Coronary artery (tissue), 2 donors: ENCODE measurements at regions not wholly inside any gene's neighbourhood (a gene's known extent, or its start where the extent isn't known, plus 50 kb on each side); places are given as distances from the start of the nearest gene placed in this dataset.

Source experiments
- DNase-seq: peaks from one replicate; pipeline ENCODE4 v3.0.0-alpha.2; 2017; ENCODE audit warnings: low spot score
- H3K27ac ChIP-seq, 2 donors: fragments of 200-600 bp; sonication (generic); one replicate each; pipeline ENCODE4 v1.5.1; 2016 to 2019
- H3K4me3 ChIP-seq: fragments of 200-600 bp; sonication (generic); 2 replicates; pipeline ENCODE4 v1.5.1; 2016; ENCODE audit warnings: mild to moderate bottlenecking, moderate library complexity
- TF ChIP-seq, protein P1 (sequence below): fragments of 200-600 bp; sonication (generic); IDR thresholded peaks from one replicate; pipeline ENCODE4 v1.5.1; 2019; ENCODE audit warnings: antibody characterized with exemption

- Histone ChIP-seq H3K27ac (no peak overlapping the region), H3K4me3 (no peak overlapping the region)
- TF ChIP-seq, protein P1, sequence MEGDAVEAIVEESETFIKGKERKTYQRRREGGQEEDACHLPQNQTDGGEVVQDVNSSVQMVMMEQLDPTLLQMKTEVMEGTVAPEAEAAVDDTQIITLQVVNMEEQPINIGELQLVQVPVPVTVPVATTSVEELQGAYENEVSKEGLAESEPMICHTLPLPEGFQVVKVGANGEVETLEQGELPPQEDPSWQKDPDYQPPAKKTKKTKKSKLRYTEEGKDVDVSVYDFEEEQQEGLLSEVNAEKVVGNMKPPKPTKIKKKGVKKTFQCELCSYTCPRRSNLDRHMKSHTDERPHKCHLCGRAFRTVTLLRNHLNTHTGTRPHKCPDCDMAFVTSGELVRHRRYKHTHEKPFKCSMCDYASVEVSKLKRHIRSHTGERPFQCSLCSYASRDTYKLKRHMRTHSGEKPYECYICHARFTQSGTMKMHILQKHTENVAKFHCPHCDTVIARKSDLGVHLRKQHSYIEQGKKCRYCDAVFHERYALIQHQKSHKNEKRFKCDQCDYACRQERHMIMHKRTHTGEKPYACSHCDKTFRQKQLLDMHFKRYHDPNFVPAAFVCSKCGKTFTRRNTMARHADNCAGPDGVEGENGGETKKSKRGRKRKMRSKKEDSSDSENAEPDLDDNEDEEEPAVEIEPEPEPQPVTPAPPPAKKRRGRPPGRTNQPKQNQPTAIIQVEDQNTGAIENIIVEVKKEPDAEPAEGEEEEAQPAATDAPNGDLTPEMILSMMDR = no peak
- DNase-seq = no peak
Measured at GRCh38 chr18:66655407-66655806, 51.5 kb upstream of the CDH19 start.
